Right ventricle myocardium superior (tissue), 1 donor: ENCODE measurements at regions not wholly inside any gene's neighbourhood (a gene's known extent, or its start where the extent isn't known, plus 50 kb on each side); places are given as distances from the start of the nearest gene placed in this dataset.
A peak's percentile ranks its signal among the peaks of the same experiment; 100 is the strongest.
"Not testable (repeated sequence)": the region's sequence is repeated elsewhere in the genome, so short reads cannot be mapped to it uniquely, and the experiment has no call there.

Experiments used
- ATAC-seq: fragments of 200-7000 bp; cut with Tn5 transposase; one replicate; pipeline ENCODE4 v1.9.1; 2020; ENCODE audit warnings: mild to moderate bottlenecking; ENCODE audit not compliant: poor library complexity
- DNase-seq: peaks from one replicate; pipeline ENCODE4 v3.0.0-alpha.2; 2020
- intact Hi-C: fragments of 100-400 bp; cut with DNase I; formaldehyde crosslinking; loops from one replicate; pipeline ENCODE4 v1.11.2; 2022
- donor health status: DM: no; HTN: yes; CAD: no; lungs with severe emphysema.

DNA sequence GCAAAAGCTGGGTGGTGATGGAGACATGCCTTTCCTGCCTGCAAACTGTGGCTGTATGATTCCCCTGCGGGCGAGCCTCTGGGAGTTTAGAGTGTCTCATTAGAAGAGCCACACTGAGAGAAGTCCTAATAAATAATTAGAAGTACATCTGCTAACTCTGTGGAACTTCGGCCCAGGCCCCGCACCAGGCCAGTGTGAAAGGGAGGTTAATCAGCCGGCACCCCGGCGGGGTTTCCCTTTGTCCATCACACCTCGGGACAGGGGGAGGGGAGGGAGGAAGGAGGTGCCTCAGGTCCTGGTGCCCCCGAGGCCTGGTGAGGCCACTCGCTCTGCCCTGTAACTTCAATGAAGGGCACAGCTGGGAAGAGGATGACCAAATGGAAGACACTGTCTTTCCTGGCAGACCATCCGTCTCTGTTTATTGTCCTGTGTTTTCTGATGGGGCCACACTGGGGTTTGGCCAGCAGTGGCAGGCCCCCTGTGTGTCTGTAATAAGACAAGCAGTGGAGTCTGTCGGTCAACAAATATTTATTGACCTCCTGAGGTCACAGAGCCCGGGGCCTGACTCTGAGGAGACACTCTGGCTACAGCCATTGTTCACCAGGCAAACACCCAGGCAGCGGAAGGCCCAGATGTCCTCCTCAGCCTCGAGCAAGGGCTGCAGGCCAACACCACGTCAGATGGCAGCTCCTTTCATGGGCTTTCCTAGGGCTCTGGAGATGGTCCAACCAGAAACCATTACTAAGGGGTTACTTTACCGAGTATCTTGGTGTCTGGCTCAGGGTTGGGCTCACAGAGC, 267.5 kb upstream of the RAB4A start:
- intact Hi-C loops, result no loop called here
- ATAC-seq, result no peak
- DNase-seq, result no peak

DNA sequence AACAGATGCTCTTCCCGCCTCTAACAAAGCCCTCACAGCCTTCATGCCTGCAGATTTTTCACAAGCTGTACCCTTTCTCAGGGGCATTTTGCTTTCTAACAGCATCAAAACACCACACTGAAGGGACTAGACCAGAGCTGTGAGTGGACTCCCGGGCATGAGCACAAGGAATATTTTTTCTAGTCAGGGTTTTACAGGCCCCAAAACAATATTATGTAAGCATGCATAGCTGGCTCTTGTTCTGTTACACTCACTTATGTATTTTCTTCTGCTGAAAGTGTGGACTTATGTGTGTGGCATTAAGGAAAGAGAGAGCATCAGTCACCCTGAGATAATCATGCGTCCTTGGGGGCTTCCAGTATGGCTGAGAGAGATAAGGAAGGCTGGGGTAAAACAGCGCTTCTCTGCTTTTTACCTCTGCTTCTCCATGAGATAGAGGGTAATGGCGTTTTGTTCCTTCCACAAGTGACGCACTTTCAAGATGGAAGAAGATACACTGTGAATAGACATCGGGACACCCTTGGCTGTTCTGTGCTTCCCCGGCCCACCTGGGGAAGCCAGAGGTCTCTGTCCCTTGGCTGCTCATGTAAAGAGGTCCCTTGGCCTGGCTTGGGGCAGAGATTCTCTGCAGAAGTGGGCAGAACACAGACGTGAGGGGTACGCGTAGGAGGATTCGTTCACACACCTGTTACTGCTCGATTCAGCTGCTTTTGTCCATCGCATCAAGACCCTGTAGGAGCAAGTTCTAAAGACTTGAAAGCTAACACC, 266.7 kb upstream of the RAB4A start:
- no peak for DNase-seq
- intact Hi-C loops, result no loop called here
- ATAC-seq, result no peak

- DNase-seq, result no peak
- ATAC-seq, result no peak
- intact Hi-C loops, result no loop called here
Observed at GRCh38 chr1:229005097-229005496, 265.8 kb upstream of the RAB4A start.

DNA sequence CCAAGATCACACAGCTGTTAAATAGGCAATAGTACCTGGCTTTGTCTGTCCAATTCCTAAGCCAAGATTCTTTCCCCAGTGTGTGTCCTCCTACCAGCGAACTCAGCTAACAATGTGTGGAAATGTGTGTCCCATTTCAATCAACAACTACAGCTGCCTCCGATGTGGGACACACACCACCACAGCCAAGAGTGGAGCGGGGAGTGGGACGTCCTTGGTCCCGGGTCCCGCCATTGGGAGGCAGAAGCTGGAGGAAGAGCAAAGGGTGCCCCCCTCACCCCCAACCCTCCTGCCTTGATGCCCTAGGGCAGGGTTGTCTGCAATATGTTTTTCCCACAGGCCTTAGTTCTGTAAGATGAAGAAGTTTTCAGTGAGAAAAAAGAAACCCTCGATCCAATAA, 265.4 kb upstream of the RAB4A start:
- DNase-seq (no peak), ATAC-seq (no peak)
- intact Hi-C loops, result no loop called here

- DNase-seq (no peak), ATAC-seq (no peak)
- intact Hi-C loops, result no loop called here
Observed at GRCh38 chr1:229006121-229006870, 264.6 kb upstream of the RAB4A start.

GRCh38 chr1:229007167-229007566, 263.7 kb upstream of the RAB4A start:
- ATAC-seq, result no peak
- intact Hi-C loops, result no loop called here
- DNase-seq, result no peak

DNA sequence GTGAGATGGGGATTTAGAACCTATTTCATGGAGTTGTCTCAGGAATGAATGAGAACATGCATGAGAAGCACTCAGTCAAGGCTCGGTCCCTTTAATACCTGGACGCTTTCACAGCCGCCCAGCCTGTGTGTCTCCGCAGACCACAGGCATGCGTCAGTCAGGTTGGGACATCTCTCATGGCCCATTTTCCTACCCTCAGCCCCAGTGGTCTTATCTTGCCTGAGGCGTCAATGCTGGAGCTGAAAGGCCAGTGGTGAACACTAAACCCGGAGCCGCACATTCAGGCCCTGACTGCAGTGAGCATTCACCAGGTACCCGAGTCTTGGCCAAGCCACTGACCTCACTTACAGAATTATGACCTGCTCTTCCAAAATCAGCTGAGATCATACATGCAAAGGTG, 263.2 kb upstream of the RAB4A start:
- intact Hi-C loops, result no loop called here
- DNase-seq (no peak), ATAC-seq (no peak)

DNA sequence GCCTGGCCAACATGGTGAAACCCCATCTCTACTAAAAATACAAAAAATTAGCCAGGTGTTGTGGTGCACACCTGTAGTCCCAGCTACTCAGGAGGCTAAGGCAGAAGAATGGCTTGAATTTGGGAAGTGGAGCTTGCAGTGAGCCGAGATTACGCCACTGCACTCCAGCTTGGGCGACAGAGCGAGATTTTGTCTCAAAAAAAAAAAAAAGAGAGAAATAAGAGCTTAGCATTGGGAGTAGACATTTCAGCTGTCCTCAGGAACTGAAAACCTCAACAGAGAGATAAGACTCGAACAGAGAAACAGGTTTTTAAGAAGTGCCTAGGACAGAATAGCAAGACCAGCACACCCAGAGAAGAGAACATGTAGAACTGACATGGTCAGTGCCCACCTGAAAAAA, 262.6 kb upstream of the RAB4A start:
- DNase-seq, result not testable (repeated sequence)

GRCh38 chr1:229011022-229011421, 259.9 kb upstream of the RAB4A start:
- no peak for ATAC-seq
- intact Hi-C loops, result no loop called here
- no peak for DNase-seq

More for the DNA sequence above, 262.6 kb upstream of the RAB4A start:
- intact Hi-C loops, ATAC-seq: not testable (repeated sequence)

GRCh38 chr1:229012823-229013222, 258.1 kb upstream of the RAB4A start:
- intact Hi-C loops, result no loop called here
- DNase-seq, result no peak
- ATAC-seq, result no peak

DNA sequence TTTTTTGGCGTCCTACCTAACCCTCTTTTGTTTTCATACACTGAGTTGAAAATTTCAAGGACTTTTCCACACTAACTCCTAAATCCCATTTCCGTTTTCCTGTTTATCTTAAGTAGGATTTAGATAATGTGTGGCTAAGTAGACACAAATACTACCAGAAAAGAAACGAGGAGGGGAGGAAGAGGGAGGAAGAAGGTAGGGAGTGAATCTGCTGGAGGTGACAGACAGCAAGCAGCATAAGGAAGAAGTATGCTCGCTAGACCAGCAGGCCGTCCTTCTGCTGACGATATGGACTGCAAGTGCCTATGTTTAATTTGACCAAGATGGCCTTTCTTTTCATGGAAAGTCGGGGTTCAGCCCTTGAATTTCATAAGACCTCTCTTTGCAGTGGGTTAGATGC, 256.9 kb upstream of the RAB4A start:
- no peak for ATAC-seq
- no peak for DNase-seq

GRCh38 chr1:229015806-229016205, 255.1 kb upstream of the RAB4A start:
- DNase-seq, result peak; percentile 64
- ATAC-seq, result peak; percentile 67
- intact Hi-C loops, result no loop called here

More for the DNA sequence above, 256.9 kb upstream of the RAB4A start:
- intact Hi-C loops, result no loop called here

DNA sequence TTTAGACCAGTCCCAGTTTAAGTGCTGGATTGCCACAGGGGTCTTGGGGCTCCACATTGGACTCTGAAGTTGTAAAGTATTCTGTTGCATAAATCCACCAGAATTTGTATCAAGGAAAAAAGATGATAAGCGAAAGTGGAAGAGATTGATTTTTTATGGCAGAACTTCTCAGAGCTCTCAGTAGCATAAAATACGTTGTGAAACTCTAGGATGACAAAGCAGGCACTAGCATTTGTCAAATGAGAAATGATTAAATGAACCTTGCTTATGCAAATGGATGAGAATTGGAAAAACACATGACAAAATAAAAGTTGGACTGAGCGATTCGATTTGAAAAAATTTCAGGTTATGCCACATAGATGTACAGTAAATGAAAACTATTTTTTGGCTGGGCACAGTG, 253.8 kb upstream of the RAB4A start:
- no peak for ATAC-seq
- intact Hi-C loops, result no loop called here
- no peak for DNase-seq

- intact Hi-C loops, result no loop called here
- ATAC-seq (no peak), DNase-seq (no peak)
Observed at GRCh38 chr1:229018674-229019295, 252.1 kb upstream of the RAB4A start.

DNA sequence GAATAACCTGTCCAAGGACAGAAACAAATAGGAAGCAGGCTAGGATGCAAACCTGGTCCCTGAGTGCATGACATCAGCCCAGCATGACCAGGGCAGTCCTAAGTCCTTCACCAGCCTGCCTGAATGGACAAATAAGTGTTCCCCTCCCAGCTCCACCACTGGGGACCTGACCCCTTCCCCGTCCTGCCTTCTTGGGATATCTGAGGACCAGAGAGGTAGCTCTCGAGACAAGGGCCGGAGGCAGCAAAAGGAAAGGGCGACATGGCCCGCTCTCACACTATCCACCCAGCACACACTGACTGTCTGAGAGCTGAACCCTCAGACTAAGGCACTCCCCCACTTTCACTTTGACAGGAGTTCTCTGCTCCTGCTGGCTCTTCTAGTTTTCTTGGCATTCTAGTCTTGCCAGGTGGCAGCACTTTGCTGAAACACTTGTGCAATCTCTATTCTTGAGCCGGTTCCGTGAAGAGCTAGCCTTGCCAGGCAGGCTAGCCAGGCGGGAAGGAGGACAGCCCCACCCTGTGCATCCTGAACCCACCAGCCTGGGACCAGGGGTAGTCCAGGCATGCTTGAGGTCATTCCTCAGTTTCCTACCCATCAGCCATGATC, 251.1 kb upstream of the RAB4A start:
- DNase-seq (no peak), ATAC-seq (no peak)
- intact Hi-C loops, result no loop called here

DNA sequence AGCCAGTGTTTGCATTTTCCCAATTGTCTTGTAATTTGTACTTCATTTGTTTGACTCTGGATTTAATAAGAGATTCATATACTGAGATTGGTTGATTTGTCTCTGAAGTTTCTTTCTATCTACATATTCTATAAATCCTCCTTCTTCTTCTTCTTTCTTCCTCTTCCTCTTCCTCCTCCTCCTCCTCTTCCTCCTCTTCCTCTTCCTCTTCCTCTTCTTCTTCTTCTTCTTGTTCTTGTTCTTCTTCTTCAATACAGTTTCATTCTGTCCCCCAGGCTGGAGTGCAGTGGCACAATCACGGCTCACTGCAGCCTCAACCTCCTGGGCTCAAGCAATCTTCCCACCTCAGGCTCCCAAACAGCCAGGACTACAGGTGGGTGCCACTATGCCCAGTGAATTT, 249.9 kb upstream of the RAB4A start:
- ATAC-seq, DNase-seq, intact Hi-C loops: not testable (repeated sequence)

DNA sequence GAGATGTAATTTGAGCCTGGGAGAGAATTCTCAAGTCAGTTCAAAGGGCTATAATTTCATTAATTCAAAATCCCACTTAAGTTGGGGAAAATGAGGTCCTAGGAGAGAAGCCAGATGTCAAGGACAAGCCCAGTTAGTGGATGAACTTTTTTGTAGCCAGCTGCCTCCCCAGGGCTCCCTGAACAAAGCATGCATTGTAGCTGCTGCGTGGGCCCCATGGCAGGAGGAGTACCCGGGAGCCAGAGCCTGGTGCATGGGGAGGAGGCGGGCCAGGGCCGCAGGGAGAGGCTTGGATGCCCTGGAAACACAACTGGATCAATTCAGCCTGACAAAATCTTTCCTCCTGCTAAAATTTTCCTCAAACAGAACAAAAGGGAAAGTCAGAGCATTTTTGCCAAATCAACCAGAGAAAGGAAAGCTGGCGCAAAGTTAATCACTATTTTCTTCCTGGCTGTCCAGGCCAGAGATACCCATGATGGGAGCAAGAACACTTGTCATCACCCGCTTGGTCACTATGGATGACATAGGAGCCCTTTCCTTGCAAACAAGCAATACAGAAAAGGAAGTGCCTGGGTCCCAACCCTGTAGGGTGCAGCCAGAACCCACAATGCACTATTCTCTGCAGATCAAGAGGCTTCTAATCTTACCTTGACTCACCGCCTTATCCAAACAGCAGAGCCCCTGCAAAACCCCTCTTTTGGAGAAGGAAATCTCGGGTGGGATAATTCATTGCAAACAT, 248.1 kb upstream of the RAB4A start:
- DNase-seq (peak; percentile 74), ATAC-seq (peak; percentile 49)
- intact Hi-C loops, result no loop called here
